Stimulated activated CD8-positive, alpha-beta memory T cell treated with anti-CD3 and anti-CD28 coated beads, Interleukin-12 subunit alpha, Interleukin-12 subunit beta, amount 100 ng/mL, for 24 hours (primary cell): ENCODE measurements at regions not wholly inside any gene's neighbourhood (a gene's known extent, or its start where the extent isn't known, plus 50 kb on each side); places are given as distances from the start of the nearest gene placed in this dataset.

Source experiments
- DNase-seq: peaks from one replicate; pipeline ENCODE4 v3.0.0-alpha.2; 2020; ENCODE audit errors: extremely low read depth

GRCh38 chr10:77710759-77711682 lies 73.4 kb upstream of the KCNMA1 start:
- peak; percentile 30 for DNase-seq

- no peak for DNase-seq
Observed at GRCh38 chr10:77710081-77710551, 72.5 kb upstream of the KCNMA1 start.

- DNase-seq: no peak
Observed at GRCh38 chr10:77707570-77707969, 70.0 kb upstream of the KCNMA1 start.

GRCh38 chr10:77702166-77702565 lies 64.6 kb upstream of the KCNMA1 start:
- DNase-seq: no peak

GRCh38 chr10:77700086-77700485 lies 62.5 kb upstream of the KCNMA1 start:
- no peak for DNase-seq

GRCh38 chr10:77699080-77699645 lies 61.6 kb upstream of the KCNMA1 start:
- DNase-seq: no peak

GRCh38 chr10:77698267-77698931 lies 60.8 kb upstream of the KCNMA1 start:
- no peak for DNase-seq

- no peak for DNase-seq
Observed at GRCh38 chr10:77696584-77696983, 59.0 kb upstream of the KCNMA1 start.

- DNase-seq: no peak
Observed at GRCh38 chr10:77695186-77695585, 57.6 kb upstream of the KCNMA1 start.

- no peak for DNase-seq
Observed at GRCh38 chr10:77692782-77693181, 55.2 kb upstream of the KCNMA1 start.

- DNase-seq: no peak
Observed at GRCh38 chr10:77689339-77689738, 51.7 kb upstream of the KCNMA1 start.

GRCh38 chr10:77687621-77688020 lies 50.0 kb upstream of the KCNMA1 start:
- DNase-seq: no peak
